Gastroesophageal sphincter (tissue), 3 donors: ENCODE measurements at regions not wholly inside any gene's neighbourhood (a gene's known extent, or its start where the extent isn't known, plus 50 kb on each side); places are given as distances from the start of the nearest gene placed in this dataset.

ENCODE experiments used
- CTCF ChIP-seq, 4 experiments: fragments of 200-600 bp in 2 of 4; fragments of 450-650 bp in 2 of 4; sonication (generic) in 1 of 4; IDR thresholded peaks; one replicate each; pipeline ENCODE4 v1.5.1; 2017 to 2019; ENCODE audit warnings: antibody characterized with exemption in 4 of 4, mild to moderate bottlenecking in 2 of 4, moderate library complexity in 2 of 4
- EP300 ChIP-seq: sonication (generic); formaldehyde crosslinking; IDR thresholded peaks from one replicate; pipeline ENCODE4 v1.6.1; 2017; ENCODE audit warnings: antibody characterized with exemption, mild to moderate bottlenecking
- POLR2A ChIP-seq, 2 donors: fragments of 450-650 bp; IDR thresholded peaks; one replicate each; pipeline ENCODE4 v1.6.1; 2017; ENCODE audit warnings: antibody characterized with exemption in 2 of 2, mild to moderate bottlenecking in 2 of 2, moderate library complexity in 1 of 2
- POLR2AphosphoS5 ChIP-seq: sonication (generic); formaldehyde crosslinking; IDR thresholded peaks from one replicate; pipeline ENCODE4 v1.6.1; 2017; ENCODE audit warnings: antibody characterized with exemption

- TF ChIP-seq CTCF (IDR thresholded peaks at IDR 0.05) (no peak), EP300 (no peak), POLR2AphosphoS5 (no peak), POLR2A (IDR thresholded peaks at IDR 0.05) (no peak)
Measured at GRCh38 chr5:2985718-2986117, 234.2 kb upstream of the IRX2 start.
